NCI-H226 (cell line): ENCODE measurements at regions not wholly inside any gene's neighbourhood (a gene's known extent, or its start where the extent isn't known, plus 50 kb on each side); places are given as distances from the start of the nearest gene placed in this dataset.
"Not testable (repeated sequence)": the region's sequence is repeated elsewhere in the genome, so short reads cannot be mapped to it uniquely, and the experiment has no call there.

Experiments
- DNase-seq: peaks from one replicate; pipeline ENCODE4 v3.0.0-alpha.2; 2015

- not testable (repeated sequence) for DNase-seq
Observed at GRCh38 chr4:49117951-49118350, 131.9 kb downstream of the CWH43 start.

GRCh38 chr4:49118379-49119212, 132.5 kb downstream of the CWH43 start:
- DNase-seq = not testable (repeated sequence)

- not testable (repeated sequence) for DNase-seq
Observed at GRCh38 chr4:49119345-49119744, 133.3 kb downstream of the CWH43 start.

GRCh38 chr4:49120042-49120779, 134.1 kb downstream of the CWH43 start:
- DNase-seq = not testable (repeated sequence)

GRCh38 chr4:49120804-49121203, 134.7 kb downstream of the CWH43 start:
- DNase-seq = peak; percentile 27

GRCh38 chr4:49126443-49126842, 140.4 kb downstream of the CWH43 start:
- DNase-seq = not testable (repeated sequence)

- DNase-seq = not testable (repeated sequence)
Observed at GRCh38 chr4:49126858-49127257, 140.8 kb downstream of the CWH43 start.

GRCh38 chr4:49129385-49129784, 143.3 kb downstream of the CWH43 start:
- DNase-seq = not testable (repeated sequence)

- DNase-seq = not testable (repeated sequence)
Observed at GRCh38 chr4:49129870-49130269, 143.8 kb downstream of the CWH43 start.

- DNase-seq = not testable (repeated sequence)
Observed at GRCh38 chr4:49130724-49131123, 144.6 kb downstream of the CWH43 start.

GRCh38 chr4:49137043-49137442, 151.0 kb downstream of the CWH43 start:
- DNase-seq = not testable (repeated sequence)

- DNase-seq = not testable (repeated sequence)
Observed at GRCh38 chr4:49137961-49138360, 151.9 kb downstream of the CWH43 start.

GRCh38 chr4:49138818-49139217, 152.7 kb downstream of the CWH43 start:
- DNase-seq = not testable (repeated sequence)

- not testable (repeated sequence) for DNase-seq
Observed at GRCh38 chr4:49139513-49139912, 153.4 kb downstream of the CWH43 start.

- DNase-seq = not testable (repeated sequence)
Observed at GRCh38 chr4:49140351-49140750, 154.3 kb downstream of the CWH43 start.

- not testable (repeated sequence) for DNase-seq
Observed at GRCh38 chr4:49141955-49142354, 155.9 kb downstream of the CWH43 start.

- not testable (repeated sequence) for DNase-seq
Observed at GRCh38 chr4:49147143-49147542, 161.1 kb downstream of the CWH43 start.

- DNase-seq = peak; percentile 7
Observed at GRCh38 chr4:49147596-49147995, 161.5 kb downstream of the CWH43 start.

- peak; percentile 71 for DNase-seq
Observed at GRCh38 chr4:49149006-49149975, 163.2 kb downstream of the CWH43 start.

- DNase-seq = not testable (repeated sequence)
Observed at GRCh38 chr4:49150351-49151083, 164.4 kb downstream of the CWH43 start.

GRCh38 chr4:49153011-49153410, 166.9 kb downstream of the CWH43 start:
- not testable (repeated sequence) for DNase-seq
